DND-41 (cell line): ENCODE measurements at regions not wholly inside any gene's neighbourhood (a gene's known extent, or its start where the extent isn't known, plus 50 kb on each side); places are given as distances from the start of the nearest gene placed in this dataset.

Experiments used
- ATAC-seq: fragments of 200-7000 bp; cut with Tn5 transposase; 3 replicates; pipeline ENCODE4 v1.9.1; 2021; ENCODE audit warnings: low read depth; ENCODE audit not compliant: insufficient read depth
- DNase-seq: peaks from one replicate; pipeline ENCODE4 v3.0.0-alpha.2; 2020
- H2AFZ ChIP-seq: 2 replicates; pipeline ENCODE4 v1.6.0; 2012; ENCODE audit warnings: low read depth, low read length
- H3K27ac ChIP-seq: 2 replicates; pipeline ENCODE4 v1.5.1; 2012; ENCODE audit warnings: low read length, inconsistent platforms
- H3K27me3 ChIP-seq: fragments of 200-600 bp; sonication (generic); 2 replicates; pipeline ENCODE4 v1.6.0; 2012; ENCODE audit warnings: low read length, mild to moderate bottlenecking, inconsistent platforms; ENCODE audit not compliant: insufficient read depth, poor library complexity
- H3K36me3 ChIP-seq: 2 replicates; pipeline ENCODE4 v1.5.1; 2012; ENCODE audit warnings: low read length, inconsistent platforms; ENCODE audit not compliant: insufficient read depth
- H3K4me1 ChIP-seq: 2 replicates; pipeline ENCODE4 v1.5.1; 2012; ENCODE audit warnings: mild to moderate bottlenecking, low read length; ENCODE audit not compliant: insufficient read depth
- H3K4me2 ChIP-seq: 2 replicates; pipeline ENCODE4 v1.6.0; 2012; ENCODE audit warnings: mild to moderate bottlenecking, moderate library complexity, low read length, inconsistent platforms; ENCODE audit not compliant: insufficient read depth
- H3K4me3 ChIP-seq, 2 experiments: fragments of 200-600 bp in 1 of 2; shearing (Covaris generic) in 1 of 2; 2 replicates each; pipeline ENCODE4 v1.5.1; 2012 to 2016; ENCODE audit warnings: inconsistent platforms in 2 of 2, low read length in 2 of 2, mild to moderate bottlenecking in 2 of 2, low read depth in 1 of 2, moderate library complexity in 1 of 2
- H3K79me2 ChIP-seq: 2 replicates; pipeline ENCODE4 v1.6.0; 2012; ENCODE audit warnings: low read length, inconsistent platforms; ENCODE audit not compliant: insufficient read depth
- H3K9ac ChIP-seq: 2 replicates; pipeline ENCODE4 v1.6.0; 2012; ENCODE audit warnings: low read depth, mild to moderate bottlenecking, inconsistent platforms, low read length, moderate library complexity
- H3K9me3 ChIP-seq: 2 replicates; pipeline ENCODE4 v1.5.1; 2012; ENCODE audit warnings: low read length, moderate library complexity, mild to moderate bottlenecking, inconsistent platforms; ENCODE audit not compliant: insufficient read depth, severe bottlenecking
- H4K20me1 ChIP-seq: 2 replicates; pipeline ENCODE4 v1.6.0; 2012; ENCODE audit warnings: low read length; ENCODE audit not compliant: insufficient read depth
- EZH2 ChIP-seq: IDR thresholded peaks from 3 replicates; pipeline ENCODE4 v1.6.1; 2012; ENCODE audit warnings: borderline replicate concordance, low read depth, mild to moderate bottlenecking, moderate library complexity, low read length, inconsistent platforms; ENCODE audit not compliant: severe bottlenecking
- TF ChIP-seq, protein P1 (sequence below): IDR thresholded peaks from 2 replicates; pipeline ENCODE4 v1.5.1; 2012; ENCODE audit warnings: borderline replicate concordance, low read length, moderate library complexity, mild to moderate bottlenecking; ENCODE audit not compliant: poor library complexity, severe bottlenecking; ENCODE audit errors: extremely low read depth

DNA sequence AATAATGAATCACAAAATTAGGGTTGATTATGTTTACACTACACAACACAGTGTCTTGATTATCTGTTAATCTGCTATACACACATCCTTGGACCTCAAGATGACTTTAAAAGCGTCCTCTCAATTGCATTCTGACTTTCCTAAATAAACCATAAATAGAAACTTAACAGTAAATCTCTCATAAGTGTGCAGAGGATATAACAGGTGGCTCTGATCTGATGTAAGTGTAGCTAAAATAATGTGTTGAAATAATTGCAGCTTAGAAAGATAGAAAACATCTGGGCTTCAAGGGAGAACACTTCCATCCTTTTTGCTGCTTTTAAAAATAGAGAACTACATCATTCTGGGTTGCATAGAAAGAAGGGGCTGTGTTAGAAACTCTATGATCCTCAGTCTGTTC is 78.4 kb upstream of the EFEMP1 start:
- no peaks in the 10 kb centered on the region for H3K9me3 ChIP-seq
- no peak overlapping the region for H3K4me3 ChIP-seq
- DNase-seq (no peak), ATAC-seq (no peak)
- H4K20me1 ChIP-seq: no peaks in the 10 kb centered on the region
- H3K4me2 ChIP-seq: no peak overlapping the region
- H3K9ac ChIP-seq: no peak overlapping the region
- no peaks in the 10 kb centered on the region for H3K79me2 ChIP-seq
- TF ChIP-seq EZH2: no peak
- TF ChIP-seq, protein P1, sequence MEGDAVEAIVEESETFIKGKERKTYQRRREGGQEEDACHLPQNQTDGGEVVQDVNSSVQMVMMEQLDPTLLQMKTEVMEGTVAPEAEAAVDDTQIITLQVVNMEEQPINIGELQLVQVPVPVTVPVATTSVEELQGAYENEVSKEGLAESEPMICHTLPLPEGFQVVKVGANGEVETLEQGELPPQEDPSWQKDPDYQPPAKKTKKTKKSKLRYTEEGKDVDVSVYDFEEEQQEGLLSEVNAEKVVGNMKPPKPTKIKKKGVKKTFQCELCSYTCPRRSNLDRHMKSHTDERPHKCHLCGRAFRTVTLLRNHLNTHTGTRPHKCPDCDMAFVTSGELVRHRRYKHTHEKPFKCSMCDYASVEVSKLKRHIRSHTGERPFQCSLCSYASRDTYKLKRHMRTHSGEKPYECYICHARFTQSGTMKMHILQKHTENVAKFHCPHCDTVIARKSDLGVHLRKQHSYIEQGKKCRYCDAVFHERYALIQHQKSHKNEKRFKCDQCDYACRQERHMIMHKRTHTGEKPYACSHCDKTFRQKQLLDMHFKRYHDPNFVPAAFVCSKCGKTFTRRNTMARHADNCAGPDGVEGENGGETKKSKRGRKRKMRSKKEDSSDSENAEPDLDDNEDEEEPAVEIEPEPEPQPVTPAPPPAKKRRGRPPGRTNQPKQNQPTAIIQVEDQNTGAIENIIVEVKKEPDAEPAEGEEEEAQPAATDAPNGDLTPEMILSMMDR: no peak
- H3K4me1 ChIP-seq: no peaks in the 10 kb centered on the region
- no peaks in the 10 kb centered on the region for H3K36me3 ChIP-seq
- H2AFZ ChIP-seq: no peak overlapping the region
- H3K27ac ChIP-seq: no peak overlapping the region
- H3K27me3 ChIP-seq: peaks cover 8% of the 10 kb centered on the region

DNA sequence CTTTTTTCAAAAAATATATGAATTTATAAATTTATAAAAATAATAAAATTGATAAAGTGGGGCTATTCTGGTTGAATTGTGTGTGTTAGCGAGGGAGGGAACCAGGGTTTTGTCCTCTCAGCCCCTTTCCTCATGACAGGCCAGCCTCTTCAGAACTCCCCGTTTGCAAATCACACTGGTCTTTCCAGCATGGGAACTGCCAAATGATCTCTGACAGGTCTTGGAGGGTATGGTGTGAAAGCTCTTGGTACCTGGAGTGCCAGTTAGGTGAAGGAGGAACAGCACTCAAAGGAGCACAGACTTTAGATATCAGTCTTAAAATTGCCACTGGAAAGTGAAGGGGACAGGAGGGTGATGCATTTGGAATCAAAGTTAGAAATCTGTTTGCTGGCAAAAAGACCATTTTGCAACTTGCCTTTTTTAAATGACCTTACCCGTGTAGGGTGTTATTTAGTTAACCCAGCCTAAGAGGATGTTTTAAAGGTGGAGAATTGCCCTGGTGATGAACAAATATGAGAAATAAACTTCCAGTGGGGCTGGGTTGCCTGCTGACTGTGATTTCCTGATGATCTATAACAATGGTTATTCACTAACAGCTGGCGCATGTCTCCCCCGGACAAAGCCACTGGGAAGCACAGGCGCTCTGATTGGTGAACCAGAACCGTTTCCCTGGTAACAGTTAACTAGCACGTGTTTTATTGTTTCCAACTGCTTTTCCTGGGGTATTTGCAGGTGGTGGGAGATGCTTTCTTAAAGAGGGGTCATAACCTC is 85.3 kb upstream of the EFEMP1 start:
- no peaks in the 10 kb centered on the region for H3K9me3 ChIP-seq
- no peaks in the 10 kb centered on the region for H4K20me1 ChIP-seq
- no peak for ATAC-seq
- TF ChIP-seq, protein P1: no peak
- TF ChIP-seq EZH2: no peak
- H3K27ac ChIP-seq: no peak overlapping the region
- no peak overlapping the region for H3K4me2 ChIP-seq
- H3K79me2 ChIP-seq: no peaks in the 10 kb centered on the region
- DNase-seq: no peak
- no peaks in the 10 kb centered on the region for H3K4me1 ChIP-seq
- no peak overlapping the region for H3K4me3 ChIP-seq
- H2AFZ ChIP-seq: no peak overlapping the region
- H3K27me3 ChIP-seq: peaks cover under 1% of the 10 kb centered on the region
- no peaks in the 10 kb centered on the region for H3K36me3 ChIP-seq
- no peak overlapping the region for H3K9ac ChIP-seq

DNA sequence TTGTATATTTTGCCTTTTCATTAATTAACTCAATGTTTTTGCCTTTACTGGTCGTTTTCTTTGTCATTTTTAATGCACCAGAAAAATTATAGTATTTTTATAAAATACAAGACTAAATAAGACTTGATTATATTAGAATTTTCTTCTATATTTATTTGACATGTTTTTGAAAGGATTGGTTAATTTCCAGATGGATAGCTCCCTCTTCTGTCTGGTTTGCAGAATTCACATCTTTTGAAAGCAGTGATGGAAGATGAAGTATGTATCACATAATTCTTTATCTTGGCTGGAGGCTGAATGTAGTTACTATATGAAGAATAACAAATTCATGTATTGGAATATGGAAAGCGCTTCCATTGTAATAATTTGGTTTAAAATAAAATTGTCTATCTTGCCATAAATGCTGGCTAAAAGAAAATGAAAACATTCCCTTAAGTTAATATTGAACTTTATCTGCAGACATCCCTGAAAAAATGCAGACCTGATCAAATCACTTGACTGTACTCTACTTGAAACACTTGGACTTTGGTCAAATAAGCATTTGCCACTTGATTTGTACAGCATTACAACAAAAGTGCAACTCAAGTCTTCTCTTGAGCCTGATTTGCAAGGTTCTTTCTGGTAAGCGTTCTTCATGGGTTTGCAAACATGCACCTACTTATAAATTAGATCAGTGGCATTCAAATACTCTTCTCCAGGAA is 86.3 kb upstream of the EFEMP1 start:
- no peaks in the 10 kb centered on the region for H3K36me3 ChIP-seq
- no peak overlapping the region for H3K4me3 ChIP-seq
- no peaks in the 10 kb centered on the region for H4K20me1 ChIP-seq
- ATAC-seq: no peak
- peaks cover 7% of the 10 kb centered on the region for H3K27me3 ChIP-seq
- H3K9me3 ChIP-seq: no peaks in the 10 kb centered on the region
- H3K4me1 ChIP-seq: no peaks in the 10 kb centered on the region
- no peak overlapping the region for H3K4me2 ChIP-seq
- H3K79me2 ChIP-seq: no peaks in the 10 kb centered on the region
- TF ChIP-seq, protein P1: peak; percentile 59
- TF ChIP-seq EZH2: no peak
- H2AFZ ChIP-seq: no peak overlapping the region
- DNase-seq: no peak
- H3K9ac ChIP-seq: no peak overlapping the region
- no peak overlapping the region for H3K27ac ChIP-seq
